NCI-H1436 (cell line): ENCODE measurements at regions not wholly inside any gene's neighbourhood (a gene's known extent, or its start where the extent isn't known, plus 50 kb on each side); places are given as distances from the start of the nearest gene placed in this dataset.

Source experiments
- DNase-seq: peaks from one replicate; lab custom pipeline; 2025; lab: John Stamatoyannopoulos, UW

- DNase-seq, result no peak
Measured at GRCh38 chr15:31456354-31457060, 129.9 kb downstream of the KLF13 start.

- DNase-seq, result no peak
Measured at GRCh38 chr15:31457161-31457560, 130.5 kb downstream of the KLF13 start.

- DNase-seq, result no peak
Measured at GRCh38 chr15:31457631-31458526, 131.2 kb downstream of the KLF13 start.

- no peak for DNase-seq
Measured at GRCh38 chr15:31458596-31459399, 132.2 kb downstream of the KLF13 start.

GRCh38 chr15:31459400-31459748 lies 132.7 kb downstream of the KLF13 start:
- DNase-seq, result no peak

- no peak for DNase-seq
Measured at GRCh38 chr15:31461375-31461774, 134.7 kb downstream of the KLF13 start.

- no peak for DNase-seq
Measured at GRCh38 chr15:31461911-31462480, 135.4 kb downstream of the KLF13 start.

- DNase-seq, result no peak
Measured at GRCh38 chr15:31463521-31464102, 137.0 kb downstream of the KLF13 start.

GRCh38 chr15:31464216-31465082 lies 137.8 kb downstream of the KLF13 start:
- DNase-seq, result no peak

GRCh38 chr15:31465083-31465955 lies 138.7 kb downstream of the KLF13 start:
- no peak for DNase-seq

GRCh38 chr15:31467361-31467760 lies 140.7 kb downstream of the KLF13 start:
- no peak for DNase-seq

GRCh38 chr15:31468911-31469785 lies 142.5 kb downstream of the KLF13 start:
- no peak for DNase-seq

- no peak for DNase-seq
Measured at GRCh38 chr15:31469786-31470525, 143.3 kb downstream of the KLF13 start.

- no peak for DNase-seq
Measured at GRCh38 chr15:31470756-31471155, 144.1 kb downstream of the KLF13 start.

GRCh38 chr15:31471731-31472430 lies 145.2 kb downstream of the KLF13 start:
- no peak for DNase-seq

GRCh38 chr15:31472636-31473384 lies 146.2 kb downstream of the KLF13 start:
- DNase-seq, result no peak
